AG10803 (cell line): ENCODE measurements at regions not wholly inside any gene's neighbourhood (a gene's known extent, or its start where the extent isn't known, plus 50 kb on each side); places are given as distances from the start of the nearest gene placed in this dataset.

ENCODE experiments used
- DNase-seq: peaks from one replicate; pipeline ENCODE4 v3.0.0; 2010; ENCODE audit warnings: low read depth
- H3K4me3 ChIP-seq: 2 replicates; pipeline ENCODE4 v1.5.1; 2011; ENCODE audit warnings: mild to moderate bottlenecking, low read length, control low read depth
- CTCF ChIP-seq: conservative IDR thresholded peaks from 2 replicates; pipeline ENCODE4 v1.5.1; 2011; ENCODE audit warnings: mild to moderate bottlenecking, low read length, control low read depth, inconsistent platforms

GRCh38 chr4:161197912-161198311, 965.9 kb downstream of the FSTL5 start:
- no peak for DNase-seq
- H3K4me3 ChIP-seq: no peak overlapping the region
- no peak for TF ChIP-seq CTCF

- TF ChIP-seq CTCF: no peak
- DNase-seq: no peak
- no peak overlapping the region for H3K4me3 ChIP-seq
Observed at GRCh38 chr4:161197474-161197873, 966.3 kb downstream of the FSTL5 start.

GRCh38 chr4:161189286-161190134, 974.3 kb downstream of the FSTL5 start:
- no peak for DNase-seq
- TF ChIP-seq CTCF: no peak
- H3K4me3 ChIP-seq: no peak overlapping the region

- no peak for DNase-seq
- no peak overlapping the region for H3K4me3 ChIP-seq
- TF ChIP-seq CTCF: no peak
Observed at GRCh38 chr4:161188578-161188977, 975.2 kb downstream of the FSTL5 start.

- no peak for TF ChIP-seq CTCF
- DNase-seq: no peak
- H3K4me3 ChIP-seq: no peak overlapping the region
Observed at GRCh38 chr4:161187569-161187968, 976.2 kb downstream of the FSTL5 start.

- H3K4me3 ChIP-seq: no peak overlapping the region
- DNase-seq: no peak
- no peak for TF ChIP-seq CTCF
Observed at GRCh38 chr4:161186750-161187149, 977.0 kb downstream of the FSTL5 start.

GRCh38 chr4:161186012-161186411, 977.8 kb downstream of the FSTL5 start:
- no peak overlapping the region for H3K4me3 ChIP-seq
- DNase-seq: no peak
- no peak for TF ChIP-seq CTCF
